Heart left ventricle (tissue), 13 donors: ENCODE measurements at regions not wholly inside any gene's neighbourhood (a gene's known extent, or its start where the extent isn't known, plus 50 kb on each side); places are given as distances from the start of the nearest gene placed in this dataset.

ENCODE experiments used
- POLR2A ChIP-seq, 2 donors: fragments of 450-650 bp; IDR thresholded peaks; one replicate each; pipeline ENCODE4 v1.6.1; 2017; ENCODE audit warnings: antibody characterized with exemption in 2 of 2, mild to moderate bottlenecking in 2 of 2, moderate library complexity in 2 of 2
- TF ChIP-seq, protein P1 (sequence below), 12 donors: fragments of 200-600 bp; sonication (generic) in 4 of 12; IDR thresholded peaks; one replicate each; pipeline versions ENCODE4 v1.5.0 to v1.8.0; 2018 to 2022; ENCODE audit warnings: antibody characterized with exemption in 12 of 12, mild to moderate bottlenecking in 5 of 12
- donor health status: ischemic (EF 13 %, LVEDD 7.1; RV severe dilation, severe dysfunction).
- donor health status: DM: no; HTN: yes; CAD: no.
- donor health status: DM: no; HTN: no; CAD: no.
- donor health status: ischemic (EF 25% LVEDD 6.9; RV normal size, moderate dysfunction).
- donor health status: ischemic (EF 25% LVEDD 5.7; RV mildly dilated, moderate dysfunction).
- donor health status: ischemic (EF 35%, LVEDD 5.7; RV mildly dilated, moderate dysfunction).
- donor health status: nonischemic (EF 11% LVEDD 7.7; RV severe dilation, severe dysfunction).
- donor health status: DM: yes; HTN: yes; CAD: no.
- donor health status: PGD.
- donor health status: ischemic (EF 29% LVEDD 5.4; RV normal size, mild dysfunction).
- donor health status: nonischemic (EF 23%, LVEDD 6.1; RV moderate dilation, normal function).

DNA sequence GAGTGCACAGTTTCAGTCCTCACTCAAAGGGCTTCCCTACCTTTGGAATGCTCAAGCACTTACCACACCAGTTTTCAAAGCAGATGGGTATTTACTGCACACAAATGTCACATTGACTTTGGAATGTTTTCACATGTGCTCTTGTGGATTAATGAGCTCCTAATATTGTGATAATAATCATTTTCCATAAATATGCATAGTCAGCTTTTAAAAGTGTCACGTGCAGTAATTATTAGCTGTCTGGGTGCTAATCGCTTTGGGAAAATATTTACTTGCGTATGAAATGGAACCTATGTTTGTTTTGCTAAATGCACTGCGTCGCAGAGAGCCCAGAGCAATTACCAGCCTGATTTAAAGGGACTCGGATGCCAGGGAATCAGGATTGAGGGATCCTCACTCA lies 229.3 kb downstream of the SMAD2 start:
- no peak for TF ChIP-seq POLR2A (IDR thresholded peaks at IDR 0.05)
- TF ChIP-seq, protein P1, sequence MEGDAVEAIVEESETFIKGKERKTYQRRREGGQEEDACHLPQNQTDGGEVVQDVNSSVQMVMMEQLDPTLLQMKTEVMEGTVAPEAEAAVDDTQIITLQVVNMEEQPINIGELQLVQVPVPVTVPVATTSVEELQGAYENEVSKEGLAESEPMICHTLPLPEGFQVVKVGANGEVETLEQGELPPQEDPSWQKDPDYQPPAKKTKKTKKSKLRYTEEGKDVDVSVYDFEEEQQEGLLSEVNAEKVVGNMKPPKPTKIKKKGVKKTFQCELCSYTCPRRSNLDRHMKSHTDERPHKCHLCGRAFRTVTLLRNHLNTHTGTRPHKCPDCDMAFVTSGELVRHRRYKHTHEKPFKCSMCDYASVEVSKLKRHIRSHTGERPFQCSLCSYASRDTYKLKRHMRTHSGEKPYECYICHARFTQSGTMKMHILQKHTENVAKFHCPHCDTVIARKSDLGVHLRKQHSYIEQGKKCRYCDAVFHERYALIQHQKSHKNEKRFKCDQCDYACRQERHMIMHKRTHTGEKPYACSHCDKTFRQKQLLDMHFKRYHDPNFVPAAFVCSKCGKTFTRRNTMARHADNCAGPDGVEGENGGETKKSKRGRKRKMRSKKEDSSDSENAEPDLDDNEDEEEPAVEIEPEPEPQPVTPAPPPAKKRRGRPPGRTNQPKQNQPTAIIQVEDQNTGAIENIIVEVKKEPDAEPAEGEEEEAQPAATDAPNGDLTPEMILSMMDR (IDR thresholded peaks at IDR 0.05): no peak
